ENCODE measurements at regions not wholly inside any gene's neighbourhood (a gene's known extent, or its start where the extent isn't known, plus 50 kb on each side); places are given as distances from the start of the nearest gene placed in this dataset.

GRCh38 chr1:195721210-195721971 is 886.8 kb downstream of the KCNT2 start:
- no peaks in the 10 kb centered on the region for H3K9me3 ChIP-seq
- H3K4me1 ChIP-seq = no peaks in the 10 kb centered on the region
- no peaks in the 10 kb centered on the region for H3K36me3 ChIP-seq (ENCODE audit: control insufficient read depth, insufficient read depth, low read length)
- H3K4me3 Mint-ChIP-seq (ENCODE audit: unreplicated experiment) = no peak overlapping the region
- H3K4me1 Mint-ChIP-seq (ENCODE audit: low read depth, unreplicated experiment) = no peaks in the 10 kb centered on the region
- H3K4me3 ChIP-seq (ENCODE audit: low read depth, low read length) = no peak overlapping the region
- no peak for TF ChIP-seq CTCF (IDR thresholded peaks at IDR 0.05; ENCODE audit: insufficient read depth in 1 of 2, low read depth in 1 of 2, low read length in 1 of 2, severe bottlenecking in 1 of 2, unreplicated experiment in 1 of 2)
- DNase-seq = no peak
- CTCF ChIA-PET = no interaction called here
- H3K27me3 ChIP-seq (replicated peaks; ENCODE audit: control insufficient read depth, insufficient read depth, low read length) = no peaks in the 10 kb centered on the region
- H3K36me3 Mint-ChIP-seq (ENCODE audit: insufficient read depth, unreplicated experiment) = no peaks in the 10 kb centered on the region
- intact Hi-C loops (cut with micrococcal nuclease; ENCODE audit: unreplicated experiment) = no loop called here
- POLR2A ChIA-PET = no interaction called here
- H3K9me3 Mint-ChIP-seq (ENCODE audit: unreplicated experiment) = no peaks in the 10 kb centered on the region
- no TSS peak for BruUV-seq (replicated peaks)
- peaks cover 3% of the 10 kb centered on the region for H3K27me3 Mint-ChIP-seq (ENCODE audit: insufficient read depth, unreplicated experiment)
- no peak overlapping the region for H3K27ac Mint-ChIP-seq (ENCODE audit: unreplicated experiment)

DNA sequence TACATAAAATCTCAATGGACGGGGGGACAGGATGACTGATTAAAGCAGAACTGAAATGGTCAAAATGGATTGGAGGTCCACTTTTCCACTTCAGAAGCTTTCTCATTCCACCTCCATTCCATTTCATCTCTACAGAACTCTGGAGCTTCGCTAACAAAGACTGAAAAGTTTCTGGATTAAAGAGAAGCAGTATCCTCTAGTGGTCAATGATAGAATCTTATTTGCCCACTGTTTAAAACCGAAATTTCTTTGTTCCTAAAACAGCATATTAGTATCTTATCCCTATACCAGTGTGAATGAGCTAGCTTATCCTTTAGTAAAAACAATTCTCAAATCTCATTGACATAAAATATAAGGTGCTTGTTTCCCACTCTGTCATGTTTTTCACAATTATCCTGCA is 890.6 kb downstream of the KCNT2 start:
- H3K4me1 ChIP-seq = no peaks in the 10 kb centered on the region
- Mint-ChIP-seq H3K36me3 (ENCODE audit: insufficient read depth, unreplicated experiment) (no peaks in the 10 kb centered on the region), H3K9me3 (ENCODE audit: unreplicated experiment) (no peaks in the 10 kb centered on the region), H3K4me1 (ENCODE audit: low read depth, unreplicated experiment) (no peaks in the 10 kb centered on the region), H3K27me3 (ENCODE audit: insufficient read depth, unreplicated experiment) (peaks cover 3% of the 10 kb centered on the region), H3K4me3 (ENCODE audit: unreplicated experiment) (no peak overlapping the region), H3K27ac (ENCODE audit: unreplicated experiment) (no peak overlapping the region)
- ChIA-PET POLR2A (no interaction called here), CTCF (interaction anchor here (0.6 kb wide), 1 partner anchor 120 kb away, joined by 5 read pairs; no protein-coding TSS in a partner anchor)
- H3K9me3 ChIP-seq = no peaks in the 10 kb centered on the region
- intact Hi-C loops (cut with micrococcal nuclease; ENCODE audit: unreplicated experiment) = loop anchor here (10.0 kb wide), 1 partner anchor 913 kb away; no protein-coding TSS in a partner anchor
- TF ChIP-seq CTCF (IDR thresholded peaks at IDR 0.05; ENCODE audit: insufficient read depth in 1 of 2, low read depth in 1 of 2, low read length in 1 of 2, severe bottlenecking in 1 of 2, unreplicated experiment in 1 of 2) = peak in 1 of 2 experiments; percentile 27
- no peaks in the 10 kb centered on the region for H3K36me3 ChIP-seq (ENCODE audit: control insufficient read depth, insufficient read depth, low read length)
- no peaks in the 10 kb centered on the region for H3K27me3 ChIP-seq (replicated peaks; ENCODE audit: control insufficient read depth, insufficient read depth, low read length)
- DNase-seq = no peak
- H3K4me3 ChIP-seq (ENCODE audit: low read depth, low read length) = no peak overlapping the region
- BruUV-seq (replicated peaks) = no TSS peak

DNA sequence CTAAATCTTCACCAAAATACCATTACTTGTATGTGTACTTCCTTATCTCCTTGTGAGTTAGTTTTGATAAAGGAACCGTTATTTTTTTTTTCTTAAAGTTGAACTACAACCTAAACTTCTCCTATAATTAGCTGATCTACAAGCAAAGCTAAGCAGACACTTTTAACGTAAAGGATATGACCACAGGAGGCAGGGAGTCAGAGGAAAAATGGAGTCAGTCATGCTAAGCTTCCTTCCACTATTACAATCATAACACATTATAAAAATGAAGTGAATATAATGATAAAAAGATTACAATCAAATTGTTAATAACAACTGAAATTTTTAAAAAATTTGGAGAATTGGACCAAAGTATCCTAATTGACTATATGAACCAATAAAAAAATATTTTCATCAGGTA is 892.6 kb downstream of the KCNT2 start:
- intact Hi-C loops (cut with micrococcal nuclease; ENCODE audit: unreplicated experiment) = loop anchor here (10.0 kb wide), 1 partner anchor 911 kb away; no protein-coding TSS in a partner anchor
- ChIA-PET POLR2A (no interaction called here), CTCF (no interaction called here)
- no peak for DNase-seq
- H3K4me1 ChIP-seq = no peaks in the 10 kb centered on the region
- H3K9me3 ChIP-seq = no peaks in the 10 kb centered on the region
- Mint-ChIP-seq H3K4me3 (ENCODE audit: unreplicated experiment) (no peak overlapping the region), H3K36me3 (ENCODE audit: insufficient read depth, unreplicated experiment) (no peaks in the 10 kb centered on the region), H3K27me3 (ENCODE audit: insufficient read depth, unreplicated experiment) (peaks cover under 1% of the 10 kb centered on the region), H3K9me3 (ENCODE audit: unreplicated experiment) (no peaks in the 10 kb centered on the region), H3K4me1 (ENCODE audit: low read depth, unreplicated experiment) (no peaks in the 10 kb centered on the region), H3K27ac (ENCODE audit: unreplicated experiment) (no peak overlapping the region)
- H3K4me3 ChIP-seq (ENCODE audit: low read depth, low read length) = no peak overlapping the region
- H3K36me3 ChIP-seq (ENCODE audit: control insufficient read depth, insufficient read depth, low read length) = no peaks in the 10 kb centered on the region
- H3K27me3 ChIP-seq (replicated peaks; ENCODE audit: control insufficient read depth, insufficient read depth, low read length) = no peaks in the 10 kb centered on the region
- no TSS peak for BruUV-seq (replicated peaks)
- TF ChIP-seq CTCF (IDR thresholded peaks at IDR 0.05; ENCODE audit: insufficient read depth in 1 of 2, low read depth in 1 of 2, low read length in 1 of 2, severe bottlenecking in 1 of 2, unreplicated experiment in 1 of 2) = no peak
